H1 (cell line): ENCODE measurements at regions not wholly inside any gene's neighbourhood (a gene's known extent, or its start where the extent isn't known, plus 50 kb on each side); places are given as distances from the start of the nearest gene placed in this dataset.
A peak's percentile ranks its signal among the peaks of the same experiment; 100 is the strongest.

Source experiments
- CTCF ChIA-PET: fragments of 300-600 bp; sonication (Branson Sonifier 250); formaldehyde crosslinking; loops from one replicate; lab custom pipeline; 2021; ENCODE audit not compliant: partially characterized antibody; lab: Charles Lee
- POLR2A ChIA-PET: fragments of 300-600 bp; sonication (Branson Sonifier 250); formaldehyde crosslinking; loops from one replicate; lab custom pipeline; 2021; ENCODE audit warnings: inconsistent platforms; ENCODE audit not compliant: partially characterized antibody; lab: Charles Lee
- DNase-seq, 2 experiments: peaks; one replicate each; pipeline versions ENCODE4 v3.0.0 to v3.0.0-alpha.2; 2010 to 2022; ENCODE audit warnings: low spot score in 2 of 2, low read depth in 1 of 2, mixed read lengths in 1 of 2
- FAIRE-seq: peaks from 2 replicates; lab custom pipeline; 2011; peaks lifted over from hg19 to GRCh38; lab: Jason Lieb, UNC
- H2AFZ ChIP-seq: 2 replicates; pipeline ENCODE4 v1.8.1; 2012; ENCODE audit warnings: low read length, inconsistent platforms
- H2AK5ac ChIP-seq: 2 replicates; pipeline ENCODE4 v1.6.1; 2013; ENCODE audit warnings: low read depth, low read length
- H2BK120ac ChIP-seq: replicated peaks from 2 replicates; pipeline ENCODE3; 2013; ENCODE audit warnings: low read depth, low read length, inconsistent platforms
- H2BK12ac ChIP-seq: 2 replicates; pipeline ENCODE4 v1.6.1; 2013; ENCODE audit warnings: low read depth, low read length
- H2BK15ac ChIP-seq: 2 replicates; pipeline ENCODE4 v1.6.1; 2013; ENCODE audit warnings: low read length
- H2BK20ac ChIP-seq: 2 replicates; pipeline ENCODE4 v1.6.1; 2013; ENCODE audit warnings: low read length
- H2BK5ac ChIP-seq: 2 replicates; pipeline ENCODE4 v1.6.1; 2013; ENCODE audit warnings: low read depth, low read length
- H3K14ac ChIP-seq: 2 replicates; pipeline ENCODE4 v1.6.1; 2013; ENCODE audit warnings: inconsistent platforms; ENCODE audit not compliant: insufficient read length
- H3K18ac ChIP-seq: 2 replicates; pipeline ENCODE4 v1.6.1; 2013; ENCODE audit warnings: low read length; ENCODE audit errors: extremely low read depth
- H3K23ac ChIP-seq: 2 replicates; pipeline ENCODE4 v1.6.1; 2013; ENCODE audit warnings: inconsistent platforms; ENCODE audit not compliant: insufficient read length
- H3K23me2 ChIP-seq: 2 replicates; pipeline ENCODE4 v1.6.1; 2013; ENCODE audit warnings: low read depth, low read length
- H3K27ac ChIP-seq: 2 replicates; pipeline ENCODE4 v1.6.1; 2011; ENCODE audit warnings: low read depth, low read length, inconsistent platforms
- H3K27me3 ChIP-seq, 4 experiments: replicated peaks in 1 of 4; 1 replicate in 1 of 4; 2 replicates in 3 of 4; pipeline versions ENCODE4 v1.6.1 to v1.8.1; 2011 to 2013; ENCODE audit warnings: low read length in 3 of 4, mild to moderate bottlenecking in 3 of 4, inconsistent platforms in 2 of 4, mixed read lengths in 2 of 4, moderate library complexity in 1 of 4; ENCODE audit not compliant: control insufficient read depth in 3 of 4, insufficient read depth in 3 of 4; ENCODE audit errors: extremely low read depth in 1 of 4
- H3K36me3 ChIP-seq, 4 experiments: 2 replicates each; pipeline versions ENCODE4 v1.6.1 to v1.8.1; 2011 to 2013; ENCODE audit warnings: mild to moderate bottlenecking in 4 of 4, low read length in 3 of 4, moderate library complexity in 2 of 4, control low read depth in 1 of 4, inconsistent platforms in 1 of 4; ENCODE audit not compliant: insufficient read depth in 4 of 4, control insufficient read depth in 2 of 4
- H3K4ac ChIP-seq: replicated peaks from 2 replicates; pipeline ENCODE3; 2013; ENCODE audit warnings: low read length, low read depth, mixed read lengths, inconsistent platforms; ENCODE audit not compliant: insufficient read length
- H3K4me1 ChIP-seq, 4 experiments: replicated peaks in 1 of 4; 1 replicate in 1 of 4; 2 replicates in 3 of 4; pipeline versions ENCODE4 v1.6.1 to v1.8.1; 2011 to 2013; ENCODE audit warnings: low read length in 3 of 4, inconsistent platforms in 2 of 4, mixed read lengths in 1 of 4; ENCODE audit not compliant: insufficient read depth in 4 of 4, control insufficient read depth in 3 of 4
- H3K4me2 ChIP-seq, 2 experiments: 2 replicates each; pipeline versions ENCODE4 v1.6.1 to v1.8.1; 2011 to 2013; ENCODE audit warnings: low read depth in 2 of 2, low read length in 2 of 2, control low read depth in 1 of 2, inconsistent platforms in 1 of 2, mild to moderate bottlenecking in 1 of 2; ENCODE audit not compliant: insufficient read depth in 1 of 2
- H3K4me3 ChIP-seq, 4 experiments: fragments of 200-600, 300-600 bp in 1 of 4; sonication (generic), shearing (Covaris generic), sonication (Bioruptor Twin) in 1 of 4; 2 replicates each; pipeline versions ENCODE4 v1.5.1 to v1.8.1; 2011 to 2016; ENCODE audit warnings: low read length in 4 of 4, low read depth in 3 of 4, control low read depth in 2 of 4, inconsistent platforms in 2 of 4, mild to moderate bottlenecking in 2 of 4, mixed read lengths in 1 of 4, moderate library complexity in 1 of 4; ENCODE audit not compliant: insufficient read depth in 2 of 4; ENCODE audit errors: extremely low read depth in 1 of 4
- H3K56ac ChIP-seq: replicated peaks from 2 replicates; pipeline ENCODE3; 2013; ENCODE audit warnings: low read depth, mild to moderate bottlenecking, mixed read lengths, low read length, inconsistent platforms; ENCODE audit not compliant: insufficient read length
- H3K79me1 ChIP-seq: 2 replicates; pipeline ENCODE4 v1.6.1; 2013; ENCODE audit warnings: low read depth, low read length, control low read depth
- H3K79me2 ChIP-seq, 2 experiments: 2 replicates each; pipeline versions ENCODE4 v1.6.1 to v1.8.1; 2012 to 2013; ENCODE audit warnings: low read length in 2 of 2, mild to moderate bottlenecking in 2 of 2, inconsistent platforms in 1 of 2; ENCODE audit not compliant: insufficient read depth in 2 of 2, control insufficient read depth in 1 of 2
- H3K9ac ChIP-seq, 4 experiments: replicated peaks in 1 of 4; 1 replicate in 1 of 4; 2 replicates in 3 of 4; pipeline versions ENCODE4 v1.6.1 to v1.8.1; 2011 to 2013; ENCODE audit warnings: low read depth in 3 of 4, low read length in 3 of 4, control low read depth in 2 of 4, mild to moderate bottlenecking in 2 of 4, moderate library complexity in 2 of 4, inconsistent platforms in 1 of 4; ENCODE audit errors: extremely low read depth in 1 of 4
- H3K9me3 ChIP-seq, 2 experiments: 2 replicates each; pipeline versions ENCODE4 v1.6.1 to v1.8.1; 2012 to 2013; ENCODE audit warnings: mild to moderate bottlenecking in 2 of 2, moderate library complexity in 2 of 2, control low read depth in 1 of 2, inconsistent platforms in 1 of 2, low read depth in 1 of 2, low read length in 1 of 2, mixed read lengths in 1 of 2; ENCODE audit not compliant: insufficient read depth in 2 of 2
- H4K20me1 ChIP-seq, 2 experiments: replicated peaks in 1 of 2; 2 replicates each; pipeline versions ENCODE3 to v1.8.1; 2011 to 2013; ENCODE audit warnings: inconsistent platforms in 2 of 2, low read length in 2 of 2, mild to moderate bottlenecking in 1 of 2; ENCODE audit not compliant: insufficient read depth in 2 of 2, control insufficient read depth in 1 of 2
- H4K5ac ChIP-seq: 2 replicates; pipeline ENCODE4 v1.6.1; 2013; ENCODE audit warnings: low read length, low read depth, mixed read lengths, inconsistent platforms; ENCODE audit not compliant: insufficient read length
- H4K8ac ChIP-seq: 2 replicates; pipeline ENCODE4 v1.8.0; 2013; ENCODE audit warnings: mild to moderate bottlenecking, moderate library complexity, low read length, inconsistent platforms; ENCODE audit not compliant: insufficient read depth; ENCODE audit errors: extremely low read depth
- H4K91ac ChIP-seq: replicated peaks from 2 replicates; pipeline ENCODE3; 2013; ENCODE audit warnings: low read length, mixed read lengths, inconsistent platforms; ENCODE audit not compliant: insufficient read length
- RAD21 ChIP-seq, 2 experiments: IDR thresholded peaks in 1 of 2; conservative IDR thresholded peaks in 1 of 2; 2 replicates each; pipeline ENCODE4 v1.6.1; 2011; ENCODE audit warnings: low read depth in 2 of 2, low read length in 2 of 2, improper control_type of control experiment in 1 of 2, inconsistent platforms in 1 of 2, mild to moderate bottlenecking in 1 of 2, moderate library complexity in 1 of 2
- SRF ChIP-seq: IDR thresholded peaks from 2 replicates; pipeline ENCODE4 v1.6.1; 2011; ENCODE audit warnings: mild to moderate bottlenecking, low read depth, low read length, moderate library complexity
- TEAD4 ChIP-seq: IDR thresholded peaks from 2 replicates; pipeline ENCODE4 v1.6.1; 2012; ENCODE audit warnings: low read depth, low read length, inconsistent platforms, mixed read lengths
- WGBS, 2 experiments: shearing (Covaris generic) in 1 of 2; methylation state at CpG; one replicate each; pipeline versions ENCODE4 v1.1.6 to v1.1.7; 2013 to 2015; ENCODE audit warnings: low lambda C conversion rate in 2 of 2, mixed read lengths in 2 of 2, inconsistent platforms in 1 of 2, low coverage in 1 of 2, missing lambda C conversion rate in 1 of 2; ENCODE audit not compliant: insufficient replicate concordance in 2 of 2, insufficient coverage in 1 of 2, insufficient read length in 1 of 2; ENCODE audit errors: extremely low coverage in 1 of 2, missing lambda C conversion rate in 1 of 2; 5-methylcytosine and 5-hydroxymethylcytosine counted together
- TF ChIP-seq, protein P1 (sequence below), 3 experiments: IDR thresholded peaks; 1 replicate in 2 of 3; 2 replicates in 1 of 3; pipeline versions ENCODE4 v1.5.1 to v1.6.1; 2011; ENCODE audit warnings: low read length in 3 of 3, mild to moderate bottlenecking in 3 of 3, inconsistent platforms in 2 of 3, low read depth in 1 of 3, moderate library complexity in 1 of 3; ENCODE audit not compliant: insufficient read depth in 1 of 3; ENCODE audit errors: control extremely low read depth in 1 of 3

DNA sequence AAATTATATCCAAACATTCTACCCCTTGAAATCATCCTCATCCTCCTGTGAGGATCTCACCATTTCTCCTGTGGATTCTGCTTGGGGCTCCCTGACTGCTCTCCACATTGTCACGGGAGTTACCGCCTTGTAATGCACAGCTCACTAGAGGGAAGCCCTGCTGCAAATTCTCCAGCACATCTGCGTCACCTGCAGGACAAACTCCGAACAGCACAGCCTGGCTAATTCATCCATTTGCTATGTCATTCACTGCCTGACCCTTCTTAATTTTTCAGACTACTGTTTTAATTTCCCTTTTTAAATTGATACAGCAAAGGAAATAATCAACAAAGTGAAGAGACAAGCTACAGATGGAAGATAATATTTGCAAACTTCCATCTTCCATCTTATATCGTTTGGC is 627.4 kb downstream of the FBXO15 start:
- Histone ChIP-seq H4K8ac (no peak overlapping the region; the same call in 1 of the 2 replicates), H3K79me1 (no peaks in the 10 kb centered on the region), H2BK12ac (no peak overlapping the region), H2BK15ac (no peak overlapping the region), H2BK20ac (no peak overlapping the region), H3K27ac (no peak overlapping the region), H4K5ac (no peak overlapping the region), H3K4me3 (no peak overlapping the region), H3K14ac (no peak overlapping the region), H4K91ac (no peak overlapping the region), H3K56ac (no peak overlapping the region), H2BK5ac (no peak overlapping the region), H3K27me3 (peaks cover 0 to 1% (median 0%) of the 10 kb centered on the region in 4 experiments; a peak in 1 of 7 replicates), H2BK120ac (no peak overlapping the region), H3K9me3 (no peaks in the 10 kb centered on the region), H4K20me1 (no peaks in the 10 kb centered on the region), H3K79me2 (no peaks in the 10 kb centered on the region), H3K4me2 (no peak overlapping the region; a peak in 1 of 4 replicates), H3K36me3 (no peaks in the 10 kb centered on the region), H3K9ac (no peak overlapping the region), H3K4ac (no peak overlapping the region), H3K4me1 (no peaks in the 10 kb centered on the region), H2AK5ac (no peak overlapping the region), H3K18ac (no peak overlapping the region), H3K23ac (no peak overlapping the region), H3K23me2 (no peaks in the 10 kb centered on the region), H2AFZ (peak overlapping the region; percentile 93)
- POLR2A ChIA-PET, result no interaction called here
- TF ChIP-seq RAD21 (IDR thresholded peaks at IDR 0.05 in 1 of 2, conservative IDR thresholded peaks at IDR 0.05 in 1 of 2; ENCODE audit: low read depth in 2 of 2, low read length in 2 of 2), result peak; percentile 90 to 93
- no peak for TF ChIP-seq SRF
- TF ChIP-seq TEAD4, result peak; percentile 36; the same call in 1 of the 2 replicates
- TF ChIP-seq, protein P1, sequence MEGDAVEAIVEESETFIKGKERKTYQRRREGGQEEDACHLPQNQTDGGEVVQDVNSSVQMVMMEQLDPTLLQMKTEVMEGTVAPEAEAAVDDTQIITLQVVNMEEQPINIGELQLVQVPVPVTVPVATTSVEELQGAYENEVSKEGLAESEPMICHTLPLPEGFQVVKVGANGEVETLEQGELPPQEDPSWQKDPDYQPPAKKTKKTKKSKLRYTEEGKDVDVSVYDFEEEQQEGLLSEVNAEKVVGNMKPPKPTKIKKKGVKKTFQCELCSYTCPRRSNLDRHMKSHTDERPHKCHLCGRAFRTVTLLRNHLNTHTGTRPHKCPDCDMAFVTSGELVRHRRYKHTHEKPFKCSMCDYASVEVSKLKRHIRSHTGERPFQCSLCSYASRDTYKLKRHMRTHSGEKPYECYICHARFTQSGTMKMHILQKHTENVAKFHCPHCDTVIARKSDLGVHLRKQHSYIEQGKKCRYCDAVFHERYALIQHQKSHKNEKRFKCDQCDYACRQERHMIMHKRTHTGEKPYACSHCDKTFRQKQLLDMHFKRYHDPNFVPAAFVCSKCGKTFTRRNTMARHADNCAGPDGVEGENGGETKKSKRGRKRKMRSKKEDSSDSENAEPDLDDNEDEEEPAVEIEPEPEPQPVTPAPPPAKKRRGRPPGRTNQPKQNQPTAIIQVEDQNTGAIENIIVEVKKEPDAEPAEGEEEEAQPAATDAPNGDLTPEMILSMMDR (IDR thresholded peaks at IDR 0.05; ENCODE audit: control extremely low read depth in 1 of 3, insufficient read depth in 1 of 3, low read depth in 1 of 3, low read length in 3 of 3), result peak; percentile 84 to 87 (median 87)
- peak; percentile 76 for FAIRE-seq
- DNase-seq, result peak; percentile 21 to 73
- WGBS, 2 experiments, result 73% methylated on average over 5 of the region's 5 CpGs; no CpG with 5 or more reads in 1 of the 2 experiments
- CTCF ChIA-PET, result interaction anchor here (0.7 to 2.6 kb wide), 18 partner anchors 9 to 765 kb away, joined by 3 to 10 read pairs (median 4); no protein-coding TSS in a partner anchor
